A549 (cell line): ENCODE measurements at regions not wholly inside any gene's neighbourhood (a gene's known extent, or its start where the extent isn't known, plus 50 kb on each side); places are given as distances from the start of the nearest gene placed in this dataset.

ENCODE experiments used
- ATAC-seq, 2 experiments: fragments of 200-7000 bp in 1 of 2; fragments of >200 bp in 1 of 2; cut with Nextera tagmentation in 1 of 2; cut with Tn5 transposase in 1 of 2; 3 replicates each; pipeline versions ENCODE4 v1.8.0 to v1.9.1; 2018 to 2020; ENCODE audit warnings: mild to moderate bottlenecking in 1 of 2, moderate library complexity in 1 of 2
- CTCF ChIA-PET: fragments of 300-600 bp; sonication (Branson Sonifier 250); formaldehyde crosslinking; extraction: SDS; loops from one replicate; lab custom pipeline; 2021; ENCODE audit warnings: antibody characterized with exemption, inconsistent platforms; lab: Yijun Ruan, JAX
- POLR2A ChIA-PET: fragments of 350-600 bp; formaldehyde crosslinking; extraction: SDS; loops from one replicate; lab custom pipeline; 2021; ENCODE audit warnings: antibody characterized with exemption, inconsistent platforms; lab: Yijun Ruan, JAX
- DNase-seq, 2 experiments: peaks; one replicate each; pipeline versions ENCODE4 v3.0.0 to v3.0.0-alpha.2; 2011 to 2016; ENCODE audit warnings: low read depth in 1 of 2, low spot score in 1 of 2
- FAIRE-seq: peaks from 2 replicates; lab custom pipeline; 2011; peaks lifted over from hg19 to GRCh38; lab: Jason Lieb, UNC
- H3K27ac ChIP-seq, 2 experiments: fragments of >200 bp; sonication (Bioruptor Twin); formaldehyde crosslinking; 3 replicates each; pipeline ENCODE4 v1.5.1; 2016 to 2017
- H3K4me1 ChIP-seq: fragments of >200 bp; sonication (Bioruptor Twin); formaldehyde crosslinking; 3 replicates; pipeline ENCODE4 v1.6.1; 2016
- H3K4me2 ChIP-seq: fragments of >200 bp; sonication (Bioruptor Twin); formaldehyde crosslinking; 3 replicates; pipeline ENCODE4 v1.6.1; 2016
- H3K4me3 ChIP-seq: fragments of >200 bp; sonication (Bioruptor Twin); formaldehyde crosslinking; 3 replicates; pipeline ENCODE4 v1.5.1; 2016
- H3K9me3 ChIP-seq: fragments of >200 bp; sonication (Bioruptor Twin); formaldehyde crosslinking; 3 replicates; pipeline ENCODE4 v1.6.1; 2016
- CBX2 ChIP-seq: fragments of 200-600 bp; sonication (generic); IDR thresholded peaks from 2 replicates; pipeline ENCODE4 v1.6.1; 2016; ENCODE audit warnings: low read depth, mild to moderate bottlenecking, borderline replicate concordance
- CBX8 ChIP-seq: fragments of 200-600 bp; sonication (generic); IDR thresholded peaks from 2 replicates; pipeline ENCODE4 v1.6.1; 2016
- CHD4 ChIP-seq: fragments of 200-600 bp; sonication (generic); IDR thresholded peaks from 2 replicates; pipeline ENCODE4 v1.6.1; 2016; ENCODE audit warnings: antibody characterized with exemption, mild to moderate bottlenecking, borderline replicate concordance
- FOSB ChIP-seq: fragments of 250-450 bp; sonication (Bioruptor Pico); IDR thresholded peaks from 2 replicates; pipeline ENCODE4 v1.5.0; 2020; ENCODE audit warnings: mild to moderate bottlenecking, moderate library complexity
- GATA3 ChIP-seq: IDR thresholded peaks from 2 replicates; pipeline ENCODE4 v1.6.1; 2012; ENCODE audit warnings: borderline replicate concordance
- HOXB5 ChIP-seq: fragments of 250-450 bp; sonication (Bioruptor Pico); IDR thresholded peaks from 2 replicates; pipeline ENCODE4 v1.5.0; 2020; ENCODE audit warnings: mild to moderate bottlenecking, moderate library complexity
- JUN ChIP-seq, 2 experiments: fragments of >200 bp; sonication (Bioruptor Twin); formaldehyde crosslinking; IDR thresholded peaks; 2 replicates in 1 of 2; 3 replicates in 1 of 2; pipeline ENCODE4 v1.6.1; 2016 to 2017
- MAZ ChIP-seq: fragments of 150-350 bp; IDR thresholded peaks from 2 replicates; pipeline ENCODE4 v1.6.1; 2014; ENCODE audit warnings: antibody characterized with exemption, low read depth, low read length, borderline replicate concordance
- MYC ChIP-seq: IDR thresholded peaks from 2 replicates; pipeline ENCODE4 v1.6.1; 2012; ENCODE audit warnings: mild to moderate bottlenecking, inconsistent platforms, low read length, improper control_type of control experiment, borderline replicate concordance
- PHF8 ChIP-seq: fragments of 200-600 bp; sonication (generic); IDR thresholded peaks from 2 replicates; pipeline ENCODE4 v1.6.1; 2016; ENCODE audit warnings: low read depth, mild to moderate bottlenecking, antibody characterized with exemption, moderate library complexity, borderline replicate concordance
- RFX5 ChIP-seq: fragments of 450-650 bp; IDR thresholded peaks from 2 replicates; pipeline ENCODE4 v1.7.1; 2014; ENCODE audit warnings: antibody characterized with exemption, mild to moderate bottlenecking, moderate library complexity
- SMC3 ChIP-seq: fragments of >200 bp; sonication (Bioruptor Twin); formaldehyde crosslinking; IDR thresholded peaks from 3 replicates; pipeline ENCODE4 v1.6.1; 2018; ENCODE audit warnings: inconsistent platforms
- TFCP2L1 ChIP-seq: fragments of 250-450 bp; sonication (Bioruptor Pico); IDR thresholded peaks from 2 replicates; pipeline ENCODE4 v1.5.0; 2021; ENCODE audit warnings: mild to moderate bottlenecking
- WGBS: methylation state at CpG from one replicate; pipeline ENCODE4 v1.1.6; 2017; ENCODE audit errors: missing lambda C conversion rate; 5-methylcytosine and 5-hydroxymethylcytosine counted together
- TF ChIP-seq, protein P1 (sequence below): fragments of >200 bp; sonication (Bioruptor Twin); formaldehyde crosslinking; IDR thresholded peaks from 2 replicates; pipeline ENCODE4 v1.6.1; 2016
- TF ChIP-seq, protein P2 (sequence below): fragments of >200 bp; sonication (Bioruptor Twin); formaldehyde crosslinking; IDR thresholded peaks from 3 replicates; pipeline ENCODE4 v1.6.1; 2016
- TF ChIP-seq, protein P3 (sequence below): fragments of 150-350 bp; IDR thresholded peaks from 2 replicates; pipeline ENCODE4 v1.6.1; 2014; ENCODE audit warnings: low read depth, mild to moderate bottlenecking, low read length
- TF ChIP-seq, protein P4 (sequence below): fragments of 200-600 bp; sonication (generic); IDR thresholded peaks from 2 replicates; pipeline ENCODE4 v1.6.1; 2016; ENCODE audit warnings: antibody characterized with exemption, mild to moderate bottlenecking, moderate library complexity
- TF ChIP-seq, protein P5 (sequence below): IDR thresholded peaks from 2 replicates; pipeline ENCODE4 v1.6.1; 2012
- TF ChIP-seq, protein P6 (sequence below): fragments of 450-650 bp; IDR thresholded peaks from 2 replicates; pipeline ENCODE4 v1.6.1; 2014; ENCODE audit warnings: antibody characterized with exemption

DNA sequence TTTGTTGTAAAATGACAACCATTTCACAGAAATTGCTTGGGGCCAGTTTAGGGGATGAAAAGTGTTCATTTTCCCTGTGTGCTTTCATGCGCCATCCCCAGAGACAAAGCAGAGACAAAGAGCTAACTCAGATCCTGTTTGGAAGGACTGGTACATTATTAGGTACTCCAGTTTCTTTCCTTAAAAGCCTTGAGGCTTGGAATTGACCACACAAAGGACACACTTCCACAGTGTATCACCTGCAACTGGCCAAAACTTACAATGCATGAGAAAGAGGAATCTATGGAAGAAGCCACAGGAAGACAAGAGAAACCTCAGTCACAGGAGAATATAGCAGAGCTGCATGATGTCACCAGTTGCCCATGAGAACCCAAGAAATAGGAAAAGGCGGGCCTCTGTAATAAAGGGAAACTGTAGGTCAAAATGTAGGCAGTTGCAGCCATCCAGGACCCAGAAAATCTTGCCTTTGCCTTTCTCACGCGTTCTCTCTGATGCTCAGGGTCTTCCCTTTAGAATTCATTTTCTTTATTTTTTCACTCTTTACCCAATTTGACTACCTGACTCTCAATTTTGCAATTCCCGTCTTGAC is 339.0 kb downstream of the RMST start:
- no peak for ATAC-seq
- 48% methylated on average over 5 of the region's 5 CpGs for WGBS
- no peak overlapping the region for H3K4me3 ChIP-seq
- no peak overlapping the region for H3K4me2 ChIP-seq
- CTCF ChIA-PET = interaction anchor here (1.2 kb wide), 1 partner anchor 9 kb away, joined by 3 read pairs; no protein-coding TSS in a partner anchor
- FAIRE-seq = no peak
- TF ChIP-seq GATA3 (no peak), MYC (no peak), PHF8 (no peak), CBX8 (no peak)
- TF ChIP-seq, protein P1, sequence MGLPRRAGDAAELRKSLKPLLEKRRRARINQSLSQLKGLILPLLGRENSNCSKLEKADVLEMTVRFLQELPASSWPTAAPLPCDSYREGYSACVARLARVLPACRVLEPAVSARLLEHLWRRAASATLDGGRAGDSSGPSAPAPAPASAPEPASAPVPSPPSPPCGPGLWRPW = no peak
- TF ChIP-seq, protein P2, sequence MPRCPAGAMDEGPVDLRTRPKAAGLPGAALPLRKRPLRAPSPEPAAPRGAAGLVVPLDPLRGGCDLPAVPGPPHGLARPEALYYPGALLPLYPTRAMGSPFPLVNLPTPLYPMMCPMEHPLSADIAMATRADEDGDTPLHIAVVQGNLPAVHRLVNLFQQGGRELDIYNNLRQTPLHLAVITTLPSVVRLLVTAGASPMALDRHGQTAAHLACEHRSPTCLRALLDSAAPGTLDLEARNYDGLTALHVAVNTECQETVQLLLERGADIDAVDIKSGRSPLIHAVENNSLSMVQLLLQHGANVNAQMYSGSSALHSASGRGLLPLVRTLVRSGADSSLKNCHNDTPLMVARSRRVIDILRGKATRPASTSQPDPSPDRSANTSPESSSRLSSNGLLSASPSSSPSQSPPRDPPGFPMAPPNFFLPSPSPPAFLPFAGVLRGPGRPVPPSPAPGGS = no peak
- POLR2A ChIA-PET = no interaction called here
- no peaks in the 10 kb centered on the region for H3K9me3 ChIP-seq
- H3K27ac ChIP-seq = no peak overlapping the region
- H3K4me1 ChIP-seq = no peaks in the 10 kb centered on the region
- DNase-seq = no peak

DNA sequence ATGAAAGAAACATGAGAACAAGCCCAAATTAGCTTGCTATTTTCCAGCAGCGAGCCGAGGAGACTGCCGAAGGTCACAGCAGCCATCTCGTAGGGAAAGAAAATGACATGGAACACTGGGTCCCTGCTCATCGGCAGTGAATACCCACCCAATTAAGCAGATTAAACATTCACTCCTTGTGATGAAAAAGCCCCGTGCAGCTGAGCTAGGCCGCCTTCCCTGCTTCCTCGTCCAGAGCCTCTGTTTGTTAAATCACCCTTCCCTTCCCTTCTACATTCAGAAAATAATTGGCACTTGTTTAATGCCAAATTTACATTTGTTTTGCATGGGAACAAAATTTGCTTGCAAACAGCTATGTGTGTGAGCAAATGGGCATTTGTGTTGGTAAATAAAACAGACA is 342.5 kb downstream of the RMST start:
- Histone ChIP-seq H3K4me1 (no peaks in the 10 kb centered on the region), H3K4me2 (no peak overlapping the region), H3K27ac (no peak overlapping the region), H3K9me3 (no peaks in the 10 kb centered on the region), H3K4me3 (no peak overlapping the region)
- TF ChIP-seq HOXB5 (no peak), JUN (IDR thresholded peaks at IDR 0.05) (no peak), CHD4 (no peak), CBX2 (no peak), GATA3 (no peak), FOSB (CRISPR knock-in tag) (no peak), TFCP2L1 (no peak), RFX5 (no peak), MAZ (no peak), SMC3 (no peak)
- TF ChIP-seq, protein P3, sequence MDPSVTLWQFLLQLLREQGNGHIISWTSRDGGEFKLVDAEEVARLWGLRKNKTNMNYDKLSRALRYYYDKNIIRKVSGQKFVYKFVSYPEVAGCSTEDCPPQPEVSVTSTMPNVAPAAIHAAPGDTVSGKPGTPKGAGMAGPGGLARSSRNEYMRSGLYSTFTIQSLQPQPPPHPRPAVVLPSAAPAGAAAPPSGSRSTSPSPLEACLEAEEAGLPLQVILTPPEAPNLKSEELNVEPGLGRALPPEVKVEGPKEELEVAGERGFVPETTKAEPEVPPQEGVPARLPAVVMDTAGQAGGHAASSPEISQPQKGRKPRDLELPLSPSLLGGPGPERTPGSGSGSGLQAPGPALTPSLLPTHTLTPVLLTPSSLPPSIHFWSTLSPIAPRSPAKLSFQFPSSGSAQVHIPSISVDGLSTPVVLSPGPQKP = no peak
- TF ChIP-seq, protein P4, sequence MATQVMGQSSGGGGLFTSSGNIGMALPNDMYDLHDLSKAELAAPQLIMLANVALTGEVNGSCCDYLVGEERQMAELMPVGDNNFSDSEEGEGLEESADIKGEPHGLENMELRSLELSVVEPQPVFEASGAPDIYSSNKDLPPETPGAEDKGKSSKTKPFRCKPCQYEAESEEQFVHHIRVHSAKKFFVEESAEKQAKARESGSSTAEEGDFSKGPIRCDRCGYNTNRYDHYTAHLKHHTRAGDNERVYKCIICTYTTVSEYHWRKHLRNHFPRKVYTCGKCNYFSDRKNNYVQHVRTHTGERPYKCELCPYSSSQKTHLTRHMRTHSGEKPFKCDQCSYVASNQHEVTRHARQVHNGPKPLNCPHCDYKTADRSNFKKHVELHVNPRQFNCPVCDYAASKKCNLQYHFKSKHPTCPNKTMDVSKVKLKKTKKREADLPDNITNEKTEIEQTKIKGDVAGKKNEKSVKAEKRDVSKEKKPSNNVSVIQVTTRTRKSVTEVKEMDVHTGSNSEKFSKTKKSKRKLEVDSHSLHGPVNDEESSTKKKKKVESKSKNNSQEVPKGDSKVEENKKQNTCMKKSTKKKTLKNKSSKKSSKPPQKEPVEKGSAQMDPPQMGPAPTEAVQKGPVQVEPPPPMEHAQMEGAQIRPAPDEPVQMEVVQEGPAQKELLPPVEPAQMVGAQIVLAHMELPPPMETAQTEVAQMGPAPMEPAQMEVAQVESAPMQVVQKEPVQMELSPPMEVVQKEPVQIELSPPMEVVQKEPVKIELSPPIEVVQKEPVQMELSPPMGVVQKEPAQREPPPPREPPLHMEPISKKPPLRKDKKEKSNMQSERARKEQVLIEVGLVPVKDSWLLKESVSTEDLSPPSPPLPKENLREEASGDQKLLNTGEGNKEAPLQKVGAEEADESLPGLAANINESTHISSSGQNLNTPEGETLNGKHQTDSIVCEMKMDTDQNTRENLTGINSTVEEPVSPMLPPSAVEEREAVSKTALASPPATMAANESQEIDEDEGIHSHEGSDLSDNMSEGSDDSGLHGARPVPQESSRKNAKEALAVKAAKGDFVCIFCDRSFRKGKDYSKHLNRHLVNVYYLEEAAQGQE = no peak
- TF ChIP-seq, protein P1 = no peak
- TF ChIP-seq, protein P2 = no peak
- TF ChIP-seq, protein P5, sequence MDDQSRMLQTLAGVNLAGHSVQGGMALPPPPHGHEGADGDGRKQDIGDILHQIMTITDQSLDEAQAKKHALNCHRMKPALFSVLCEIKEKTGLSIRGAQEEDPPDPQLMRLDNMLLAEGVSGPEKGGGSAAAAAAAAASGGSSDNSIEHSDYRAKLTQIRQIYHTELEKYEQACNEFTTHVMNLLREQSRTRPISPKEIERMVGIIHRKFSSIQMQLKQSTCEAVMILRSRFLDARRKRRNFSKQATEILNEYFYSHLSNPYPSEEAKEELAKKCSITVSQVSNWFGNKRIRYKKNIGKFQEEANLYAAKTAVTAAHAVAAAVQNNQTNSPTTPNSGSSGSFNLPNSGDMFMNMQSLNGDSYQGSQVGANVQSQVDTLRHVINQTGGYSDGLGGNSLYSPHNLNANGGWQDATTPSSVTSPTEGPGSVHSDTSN = no peak
- TF ChIP-seq, protein P6, sequence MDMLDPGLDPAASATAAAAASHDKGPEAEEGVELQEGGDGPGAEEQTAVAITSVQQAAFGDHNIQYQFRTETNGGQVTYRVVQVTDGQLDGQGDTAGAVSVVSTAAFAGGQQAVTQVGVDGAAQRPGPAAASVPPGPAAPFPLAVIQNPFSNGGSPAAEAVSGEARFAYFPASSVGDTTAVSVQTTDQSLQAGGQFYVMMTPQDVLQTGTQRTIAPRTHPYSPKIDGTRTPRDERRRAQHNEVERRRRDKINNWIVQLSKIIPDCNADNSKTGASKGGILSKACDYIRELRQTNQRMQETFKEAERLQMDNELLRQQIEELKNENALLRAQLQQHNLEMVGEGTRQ = no peak
- ATAC-seq (no peak), DNase-seq (no peak), FAIRE-seq (no peak)
- ChIA-PET CTCF (interaction anchor here (0.8 kb wide), 1 partner anchor 447 kb away, joined by 3 read pairs; no protein-coding TSS in a partner anchor), POLR2A (no interaction called here)
- 3% methylated on average over 8 of the region's 8 CpGs for WGBS
